ENCODE measurements at regions not wholly inside any gene's neighbourhood (a gene's known extent, or its start where the extent isn't known, plus 50 kb on each side); places are given as distances from the start of the nearest gene placed in this dataset.
"Not testable (repeated sequence)": the region's sequence is repeated elsewhere in the genome, so short reads cannot be mapped to it uniquely, and the experiment has no call there.

- no peak overlapping the region for H3K27ac ChIP-seq
- no peak for TF ChIP-seq CTCF (conservative IDR thresholded peaks at IDR 0.05)
- TF ChIP-seq ZFX (IDR thresholded peaks at IDR 0.05): no peak
Measured at GRCh38 chr6:4637691-4638433, 138.3 kb upstream of the CDYL start.

- TF ChIP-seq CTCF (conservative IDR thresholded peaks at IDR 0.05) (no peak), ZFX (IDR thresholded peaks at IDR 0.05) (no peak)
- no peak overlapping the region for H3K27ac ChIP-seq
Measured at GRCh38 chr6:4636881-4637224, 139.4 kb upstream of the CDYL start.

GRCh38 chr6:4636191-4636880 lies 139.9 kb upstream of the CDYL start:
- H3K27ac ChIP-seq: no peak overlapping the region
- no peak for TF ChIP-seq CTCF (conservative IDR thresholded peaks at IDR 0.05)
- no peak for TF ChIP-seq ZFX (IDR thresholded peaks at IDR 0.05)

DNA sequence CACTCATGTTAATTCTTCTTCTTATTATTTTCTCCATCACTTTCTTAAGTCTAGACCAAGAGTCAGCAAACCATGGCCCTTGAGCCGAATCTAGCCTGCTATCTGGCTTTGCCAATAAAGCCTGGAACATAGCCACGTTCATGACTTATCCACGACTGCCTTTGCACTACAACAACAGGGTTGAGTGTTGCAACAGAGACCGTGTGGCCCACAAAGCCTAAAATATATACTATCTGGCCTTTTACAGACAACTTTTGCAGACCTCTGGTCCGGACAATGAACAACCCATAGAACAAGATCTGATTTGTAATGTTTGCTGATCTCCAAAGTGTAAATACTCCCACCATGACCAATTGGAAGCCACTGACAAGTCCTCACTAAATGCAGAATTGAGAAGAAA lies 140.5 kb upstream of the CDYL start:
- H3K27ac ChIP-seq: no peak overlapping the region

DNA sequence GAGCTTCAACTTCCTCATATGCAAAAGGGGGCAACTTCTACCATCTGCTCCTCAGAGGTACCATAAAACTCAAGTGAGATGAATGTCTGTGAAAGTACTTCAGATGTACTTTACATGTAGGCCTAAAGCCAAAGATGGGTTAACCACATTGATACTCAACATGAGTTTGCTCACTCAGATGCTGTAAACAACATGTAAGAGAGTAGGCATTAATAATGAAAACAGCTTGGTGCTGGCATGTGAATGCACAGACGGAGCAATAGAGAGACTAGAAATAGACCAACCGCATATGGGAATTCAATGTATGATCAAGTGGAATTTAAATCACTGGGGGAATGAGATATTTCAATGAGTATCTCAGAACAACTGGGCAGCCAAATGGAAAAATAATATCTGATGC lies 143.8 kb upstream of the CDYL start:
- TF ChIP-seq ZFX (IDR thresholded peaks at IDR 0.05) (no peak), CTCF (conservative IDR thresholded peaks at IDR 0.05) (no peak)
- no peak overlapping the region for H3K27ac ChIP-seq

More for the DNA sequence above, 140.5 kb upstream of the CDYL start:
- TF ChIP-seq CTCF (conservative IDR thresholded peaks at IDR 0.05): no peak
- TF ChIP-seq ZFX (IDR thresholded peaks at IDR 0.05): no peak

- H3K27ac ChIP-seq: not testable (repeated sequence)
Measured at GRCh38 chr6:4629789-4630188, 146.4 kb upstream of the CDYL start.

DNA sequence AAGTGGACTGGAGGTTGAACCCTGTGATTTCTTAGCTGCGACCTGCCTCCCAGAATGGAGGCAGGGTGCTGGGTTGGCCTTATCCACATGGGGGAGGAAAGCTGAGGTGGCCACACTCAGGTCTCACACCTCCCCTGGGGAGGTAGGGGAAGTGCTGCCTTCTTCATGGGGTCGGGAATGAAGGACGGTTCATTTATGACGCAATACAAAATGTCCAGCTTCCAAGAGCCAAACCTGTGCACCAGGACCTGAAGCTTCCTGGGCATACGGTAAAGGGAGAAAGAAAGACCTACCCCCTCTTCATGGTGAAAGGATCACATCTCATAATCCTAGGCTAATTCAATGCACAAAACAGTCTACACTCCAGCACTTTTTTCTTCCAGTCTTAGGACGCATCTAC lies 150.6 kb upstream of the CDYL start:
- TF ChIP-seq ZFX (IDR thresholded peaks at IDR 0.05) (no peak), CTCF (conservative IDR thresholded peaks at IDR 0.05) (no peak)
- H3K27ac ChIP-seq: no peak overlapping the region

- TF ChIP-seq ZFX (IDR thresholded peaks at IDR 0.05) (no peak), CTCF (conservative IDR thresholded peaks at IDR 0.05) (no peak)
- H3K27ac ChIP-seq: no peak overlapping the region
Measured at GRCh38 chr6:4624726-4625125, 151.5 kb upstream of the CDYL start.
